Activated naive CD8-positive, alpha-beta T cell treated with anti-CD3 and anti-CD28 coated beads for 36 hours (primary cell): ENCODE measurements at regions not wholly inside any gene's neighbourhood (a gene's known extent, or its start where the extent isn't known, plus 50 kb on each side); places are given as distances from the start of the nearest gene placed in this dataset.
A peak's percentile ranks its signal among the peaks of the same experiment; 100 is the strongest.

ENCODE experiments used
- DNase-seq: peaks from one replicate; pipeline ENCODE4 v3.0.0; 2021
- H3K27ac Mint-ChIP-seq: one replicate; pipeline ENCODE4 v1.8.0; 2022; ENCODE audit warnings: mild to moderate bottlenecking, moderate library complexity, mixed read lengths
- H3K27me3 Mint-ChIP-seq: one replicate; pipeline ENCODE4 v1.8.0; 2022; ENCODE audit warnings: mild to moderate bottlenecking, mixed read lengths
- H3K36me3 Mint-ChIP-seq: one replicate; pipeline ENCODE4 v1.8.0; 2021; ENCODE audit warnings: mild to moderate bottlenecking, mixed read lengths
- H3K4me1 Mint-ChIP-seq: one replicate; pipeline ENCODE4 v1.8.0; 2021; ENCODE audit warnings: mixed read lengths
- H3K4me3 Mint-ChIP-seq: one replicate; pipeline ENCODE4 v1.8.0; 2022; ENCODE audit warnings: mild to moderate bottlenecking, moderate library complexity, mixed read lengths
- H3K9me3 Mint-ChIP-seq: one replicate; pipeline ENCODE4 v1.8.0; 2022; ENCODE audit warnings: mixed read lengths

- peaks cover 8% of the 10 kb centered on the region for H3K27me3 Mint-ChIP-seq
- no peaks in the 10 kb centered on the region for H3K36me3 Mint-ChIP-seq
- peaks cover 7% of the 10 kb centered on the region for H3K4me1 Mint-ChIP-seq
- peak overlapping the region; percentile 34 for H3K27ac Mint-ChIP-seq
- H3K4me3 Mint-ChIP-seq = no peak overlapping the region
- DNase-seq = peak; percentile 14
- H3K9me3 Mint-ChIP-seq = peaks cover 2% of the 10 kb centered on the region
Measured at GRCh38 chr9:89781838-89782540, 177.2 kb downstream of the GADD45G start.

- DNase-seq = no peak
- no peak overlapping the region for H3K27ac Mint-ChIP-seq
- H3K36me3 Mint-ChIP-seq = peaks cover 2% of the 10 kb centered on the region
- no peak overlapping the region for H3K4me3 Mint-ChIP-seq
- peaks cover 4% of the 10 kb centered on the region for H3K27me3 Mint-ChIP-seq
- peaks cover 2% of the 10 kb centered on the region for H3K9me3 Mint-ChIP-seq
- peaks cover 8% of the 10 kb centered on the region for H3K4me1 Mint-ChIP-seq
Measured at GRCh38 chr9:89786655-89787054, 181.8 kb downstream of the GADD45G start.

GRCh38 chr9:89787595-89787994, 182.8 kb downstream of the GADD45G start:
- Mint-ChIP-seq H3K36me3 (peaks cover 2% of the 10 kb centered on the region), H3K27me3 (peaks cover 4% of the 10 kb centered on the region), H3K4me3 (no peak overlapping the region), H3K4me1 (peaks cover 2% of the 10 kb centered on the region), H3K27ac (no peak overlapping the region), H3K9me3 (peaks cover 2% of the 10 kb centered on the region)
- no peak for DNase-seq

- no peak overlapping the region for H3K4me3 Mint-ChIP-seq
- peaks cover 4% of the 10 kb centered on the region for H3K27me3 Mint-ChIP-seq
- H3K36me3 Mint-ChIP-seq = peaks cover 2% of the 10 kb centered on the region
- H3K9me3 Mint-ChIP-seq = peaks cover 2% of the 10 kb centered on the region
- peaks cover 2% of the 10 kb centered on the region for H3K4me1 Mint-ChIP-seq
- no peak overlapping the region for H3K27ac Mint-ChIP-seq
- no peak for DNase-seq
Measured at GRCh38 chr9:89788434-89788833, 183.6 kb downstream of the GADD45G start.

- H3K36me3 Mint-ChIP-seq = peaks cover 2% of the 10 kb centered on the region
- no peaks in the 10 kb centered on the region for H3K27me3 Mint-ChIP-seq
- peaks cover 2% of the 10 kb centered on the region for H3K4me1 Mint-ChIP-seq
- H3K27ac Mint-ChIP-seq = no peak overlapping the region
- no peak overlapping the region for H3K4me3 Mint-ChIP-seq
- peaks cover 2% of the 10 kb centered on the region for H3K9me3 Mint-ChIP-seq
- DNase-seq = no peak
Measured at GRCh38 chr9:89789922-89790510, 185.2 kb downstream of the GADD45G start.

GRCh38 chr9:89790542-89791109, 185.8 kb downstream of the GADD45G start:
- no peak overlapping the region for H3K27ac Mint-ChIP-seq
- H3K4me3 Mint-ChIP-seq = no peak overlapping the region
- H3K36me3 Mint-ChIP-seq = peaks cover 2% of the 10 kb centered on the region
- no peaks in the 10 kb centered on the region for H3K27me3 Mint-ChIP-seq
- no peak for DNase-seq
- H3K9me3 Mint-ChIP-seq = peaks cover 2% of the 10 kb centered on the region
- H3K4me1 Mint-ChIP-seq = peaks cover 2% of the 10 kb centered on the region

- DNase-seq = no peak
- Mint-ChIP-seq H3K4me1 (peaks cover 2% of the 10 kb centered on the region), H3K36me3 (peaks cover 2% of the 10 kb centered on the region)
Measured at GRCh38 chr9:89791754-89792153, 186.9 kb downstream of the GADD45G start.

GRCh38 chr9:89792189-89793123, 187.6 kb downstream of the GADD45G start:
- no peak for DNase-seq
- no peak overlapping the region for H3K27ac Mint-ChIP-seq
- H3K9me3 Mint-ChIP-seq = no peaks in the 10 kb centered on the region
- peaks cover 2% of the 10 kb centered on the region for H3K36me3 Mint-ChIP-seq
- H3K4me1 Mint-ChIP-seq = peaks cover 2% of the 10 kb centered on the region
- H3K27me3 Mint-ChIP-seq = no peaks in the 10 kb centered on the region
- H3K4me3 Mint-ChIP-seq = no peak overlapping the region

More at GRCh38 chr9:89791754-89792153, 186.9 kb downstream of the GADD45G start:
- no peaks in the 10 kb centered on the region for H3K9me3 Mint-ChIP-seq
- H3K4me3 Mint-ChIP-seq = no peak overlapping the region
- no peaks in the 10 kb centered on the region for H3K27me3 Mint-ChIP-seq
- H3K27ac Mint-ChIP-seq = no peak overlapping the region

GRCh38 chr9:89793124-89793495, 188.3 kb downstream of the GADD45G start:
- Mint-ChIP-seq H3K27me3 (no peaks in the 10 kb centered on the region), H3K27ac (no peak overlapping the region), H3K4me1 (peaks cover 2% of the 10 kb centered on the region), H3K4me3 (no peak overlapping the region), H3K9me3 (no peaks in the 10 kb centered on the region), H3K36me3 (no peaks in the 10 kb centered on the region)
- DNase-seq = no peak

GRCh38 chr9:89793551-89793950, 188.7 kb downstream of the GADD45G start:
- DNase-seq = no peak
- no peak overlapping the region for H3K4me3 Mint-ChIP-seq
- no peaks in the 10 kb centered on the region for H3K36me3 Mint-ChIP-seq
- H3K27ac Mint-ChIP-seq = no peak overlapping the region
- H3K9me3 Mint-ChIP-seq = no peaks in the 10 kb centered on the region
- H3K27me3 Mint-ChIP-seq = no peaks in the 10 kb centered on the region
- H3K4me1 Mint-ChIP-seq = peaks cover 2% of the 10 kb centered on the region

GRCh38 chr9:89794918-89795317, 190.1 kb downstream of the GADD45G start:
- no peak for DNase-seq
- H3K9me3 Mint-ChIP-seq = no peaks in the 10 kb centered on the region
- H3K27me3 Mint-ChIP-seq = no peaks in the 10 kb centered on the region
- H3K27ac Mint-ChIP-seq = no peak overlapping the region
- H3K4me1 Mint-ChIP-seq = no peaks in the 10 kb centered on the region
- no peaks in the 10 kb centered on the region for H3K36me3 Mint-ChIP-seq
- no peak overlapping the region for H3K4me3 Mint-ChIP-seq

GRCh38 chr9:89795538-89796195, 190.9 kb downstream of the GADD45G start:
- no peak overlapping the region for H3K4me3 Mint-ChIP-seq
- H3K4me1 Mint-ChIP-seq = no peaks in the 10 kb centered on the region
- no peaks in the 10 kb centered on the region for H3K36me3 Mint-ChIP-seq
- DNase-seq = no peak
- H3K9me3 Mint-ChIP-seq = no peaks in the 10 kb centered on the region
- H3K27ac Mint-ChIP-seq = no peak overlapping the region
- H3K27me3 Mint-ChIP-seq = no peaks in the 10 kb centered on the region

- H3K27me3 Mint-ChIP-seq = no peaks in the 10 kb centered on the region
- no peak for DNase-seq
- H3K36me3 Mint-ChIP-seq = no peaks in the 10 kb centered on the region
- no peak overlapping the region for H3K27ac Mint-ChIP-seq
- H3K4me3 Mint-ChIP-seq = no peak overlapping the region
- H3K4me1 Mint-ChIP-seq = no peaks in the 10 kb centered on the region
- no peaks in the 10 kb centered on the region for H3K9me3 Mint-ChIP-seq
Measured at GRCh38 chr9:89796606-89797005, 191.8 kb downstream of the GADD45G start.

- DNase-seq = no peak
- Mint-ChIP-seq H3K27me3 (peaks cover 1% of the 10 kb centered on the region), H3K4me3 (no peak overlapping the region), H3K4me1 (no peaks in the 10 kb centered on the region), H3K27ac (no peak overlapping the region), H3K9me3 (no peaks in the 10 kb centered on the region), H3K36me3 (no peaks in the 10 kb centered on the region)
Measured at GRCh38 chr9:89797255-89797654, 192.4 kb downstream of the GADD45G start.
